ENCODE measurements at regions not wholly inside any gene's neighbourhood (a gene's known extent, or its start where the extent isn't known, plus 50 kb on each side); places are given as distances from the start of the nearest gene placed in this dataset.
"Not testable (repeated sequence)": the region's sequence is repeated elsewhere in the genome, so short reads cannot be mapped to it uniquely, and the experiment has no call there.

GRCh38 chr13:64723724-64724123, 2506.4 kb downstream of the PCDH9 start:
- H3K27ac ChIP-seq: no peak overlapping the region
- TF ChIP-seq CTCF (conservative IDR thresholded peaks at IDR 0.05): no peak

- TF ChIP-seq CTCF (conservative IDR thresholded peaks at IDR 0.05): no peak
- no peak overlapping the region for H3K27ac ChIP-seq
Measured at GRCh38 chr13:64718116-64718515, 2512.0 kb downstream of the PCDH9 start.

- TF ChIP-seq CTCF (conservative IDR thresholded peaks at IDR 0.05): no peak
- no peak overlapping the region for H3K27ac ChIP-seq
Measured at GRCh38 chr13:64716936-64717335, 2513.2 kb downstream of the PCDH9 start.

- no peak for TF ChIP-seq CTCF (conservative IDR thresholded peaks at IDR 0.05)
- H3K27ac ChIP-seq: no peak overlapping the region
Measured at GRCh38 chr13:64709079-64709478, 2521.1 kb downstream of the PCDH9 start.

GRCh38 chr13:64704121-64704649, 2526.0 kb downstream of the PCDH9 start:
- no peak for TF ChIP-seq CTCF (conservative IDR thresholded peaks at IDR 0.05)
- no peak overlapping the region for H3K27ac ChIP-seq

GRCh38 chr13:64697226-64697625, 2532.9 kb downstream of the PCDH9 start:
- no peak for TF ChIP-seq CTCF (conservative IDR thresholded peaks at IDR 0.05)
- H3K27ac ChIP-seq: no peak overlapping the region

GRCh38 chr13:64688893-64689677, 2541.1 kb downstream of the PCDH9 start:
- no peak for TF ChIP-seq CTCF (conservative IDR thresholded peaks at IDR 0.05)
- no peak overlapping the region for H3K27ac ChIP-seq

GRCh38 chr13:64686536-64686935, 2543.6 kb downstream of the PCDH9 start:
- H3K27ac ChIP-seq: not testable (repeated sequence)
